ENCODE measurements at regions not wholly inside any gene's neighbourhood (a gene's known extent, or its start where the extent isn't known, plus 50 kb on each side); places are given as distances from the start of the nearest gene placed in this dataset.

- TF ChIP-seq AFF1 (IDR thresholded peaks at IDR 0.05; ENCODE audit: low read depth in 1 of 2, partially characterized antibody in 2 of 2) (peak in 1 of 2 experiments; percentile 58), ELF4 (CRISPR knock-in tag; IDR thresholded peaks at IDR 0.05) (peak; percentile 94), MTF1 (CRISPR knock-in tag; IDR thresholded peaks at IDR 0.05; ENCODE audit: borderline replicate concordance) (peak; percentile 1; the same call in 1 of the 2 replicates), MLLT1 (IDR thresholded peaks at IDR 0.05) (peak; percentile 97 to 99), ZNF668 (CRISPR knock-in tag; IDR thresholded peaks at IDR 0.05) (0 out of 2 replicates have a peak, but pooled peaks have one; percentile 12), HDAC1 (IDR thresholded peaks at IDR 0.05) (peak in 1 of 2 experiments; percentile 44; a peak in 1 of 4 replicates), SMARCA4 (IDR thresholded peaks at IDR 0.05) (peak; percentile 72), OTX1 (CRISPR knock-in tag; IDR thresholded peaks at IDR 0.05) (peak; percentile 88; the same call in 1 of the 2 replicates), TEAD2 (tag; IDR thresholded peaks at IDR 0.05) (peak; percentile 5; the same call in 1 of the 2 replicates), DACH1 (IDR thresholded peaks at IDR 0.05; ENCODE audit: partially characterized antibody) (peak; percentile 35), ZBTB9 (CRISPR knock-in tag; IDR thresholded peaks at IDR 0.05) (0 out of 2 replicates have a peak, but pooled peaks have one; percentile 7)
Measured at GRCh38 chr18:8914404-8915264, 187.9 kb upstream of the NDUFV2 start (continued).

Measured in K562 (cell line).